Heart left ventricle (tissue), 16 donors: ENCODE measurements at regions not wholly inside any gene's neighbourhood (a gene's known extent, or its start where the extent isn't known, plus 50 kb on each side); places are given as distances from the start of the nearest gene placed in this dataset.

Experiments
- ATAC-seq, 4 donors: fragments of 200-7000 bp; cut with Tn5 transposase; one replicate each; pipeline ENCODE4 v1.9.1; 2020 to 2022; ENCODE audit warnings: moderate library complexity in 4 of 4, mild to moderate bottlenecking in 3 of 4, moderate number of reproducible peaks in 1 of 4
- DNase-seq, 5 donors: peaks; one replicate each; pipeline ENCODE4 v3.0.0-alpha.2; 2020
- H3K27ac ChIP-seq, 12 donors: fragments of 200-600 bp; sonication (generic) in 4 of 12; one replicate each; pipeline versions ENCODE4 v1.5.0 to v1.8.0; 2016 to 2022; ENCODE audit warnings: mild to moderate bottlenecking in 2 of 12
- H3K27me3 ChIP-seq, 9 donors: fragments of 200-600 bp; sonication (generic) in 2 of 9; one replicate each; pipeline versions ENCODE4 v1.5.1 to v1.8.0; 2016 to 2022; ENCODE audit warnings: mild to moderate bottlenecking in 3 of 9
- H3K36me3 ChIP-seq, 9 donors: fragments of 200-600 bp; sonication (generic) in 2 of 9; one replicate each; pipeline versions ENCODE4 v1.5.0 to v1.8.0; 2018 to 2022; ENCODE audit warnings: mild to moderate bottlenecking in 2 of 9
- H3K4me1 ChIP-seq, 12 donors: fragments of 200-600 bp; sonication (generic) in 4 of 12; one replicate each; pipeline versions ENCODE4 v1.5.0 to v1.8.0; 2016 to 2022; ENCODE audit warnings: mild to moderate bottlenecking in 3 of 12
- H3K4me3 ChIP-seq, 12 donors: fragments of 200-600 bp; sonication (generic) in 4 of 12; one replicate each; pipeline versions ENCODE4 v1.5.0 to v1.8.0; 2017 to 2022; ENCODE audit warnings: mild to moderate bottlenecking in 9 of 12, moderate library complexity in 4 of 12
- H3K9me3 ChIP-seq, 12 donors: fragments of 200-600 bp; sonication (generic) in 4 of 12; one replicate each; pipeline versions ENCODE4 v1.5.0 to v1.8.0; 2016 to 2022; ENCODE audit warnings: mild to moderate bottlenecking in 1 of 12
- POLR2A ChIP-seq, 2 donors: fragments of 450-650 bp; IDR thresholded peaks; one replicate each; pipeline ENCODE4 v1.6.1; 2017; ENCODE audit warnings: antibody characterized with exemption in 2 of 2, mild to moderate bottlenecking in 2 of 2, moderate library complexity in 2 of 2
- WGBS, 4 donors: extraction: QIAGEN DNeasy Blood & Tissue Kit in 2 of 4; methylation state at CpG; one replicate each; pipeline versions ENCODE4 v1.1.5 to v1.1.7; 2013 to 2018; 5-methylcytosine and 5-hydroxymethylcytosine counted together
- intact Hi-C, 10 donors: fragments of 100-400 bp; cut with DNase I; formaldehyde crosslinking; loops; one replicate each; pipeline versions ENCODE4 v1.11.1 to v1.14.2; 2022
- TF ChIP-seq, protein P1 (sequence below), 12 donors: fragments of 200-600 bp; sonication (generic) in 4 of 12; IDR thresholded peaks; one replicate each; pipeline versions ENCODE4 v1.5.0 to v1.8.0; 2018 to 2022; ENCODE audit warnings: antibody characterized with exemption in 12 of 12, mild to moderate bottlenecking in 5 of 12
- donor health status: ischemic (EF 13 %, LVEDD 7.1; RV severe dilation, severe dysfunction).
- donor health status: healthy with polysubstance abuse.
- donor health status: DM: no; HTN: yes; CAD: no.
- donor health status: DM: no; HTN: no; CAD: no.
- donor health status: ischemic (EF 25% LVEDD 6.9; RV normal size, moderate dysfunction).
- donor health status: ischemic (EF 25% LVEDD 5.7; RV mildly dilated, moderate dysfunction).
- donor health status: healthy.
- donor health status: DM: yes; HTN: yes; CAD: no.
- donor health status: ischemic (EF 35%, LVEDD 5.7; RV mildly dilated, moderate dysfunction).
- donor health status: nonischemic (EF 11% LVEDD 7.7; RV severe dilation, severe dysfunction).
- donor health status: DM: yes; HTN: yes; CAD: no.
- donor health status: PGD.
- donor health status: ischemic (EF 29% LVEDD 5.4; RV normal size, mild dysfunction).
- donor health status: nonischemic (EF 23%, LVEDD 6.1; RV moderate dilation, normal function).

- intact Hi-C loops: no loop called here
- H3K4me3 ChIP-seq: no peak overlapping the region
- H3K27me3 ChIP-seq: no peaks in the 10 kb centered on the region
- TF ChIP-seq, protein P1, sequence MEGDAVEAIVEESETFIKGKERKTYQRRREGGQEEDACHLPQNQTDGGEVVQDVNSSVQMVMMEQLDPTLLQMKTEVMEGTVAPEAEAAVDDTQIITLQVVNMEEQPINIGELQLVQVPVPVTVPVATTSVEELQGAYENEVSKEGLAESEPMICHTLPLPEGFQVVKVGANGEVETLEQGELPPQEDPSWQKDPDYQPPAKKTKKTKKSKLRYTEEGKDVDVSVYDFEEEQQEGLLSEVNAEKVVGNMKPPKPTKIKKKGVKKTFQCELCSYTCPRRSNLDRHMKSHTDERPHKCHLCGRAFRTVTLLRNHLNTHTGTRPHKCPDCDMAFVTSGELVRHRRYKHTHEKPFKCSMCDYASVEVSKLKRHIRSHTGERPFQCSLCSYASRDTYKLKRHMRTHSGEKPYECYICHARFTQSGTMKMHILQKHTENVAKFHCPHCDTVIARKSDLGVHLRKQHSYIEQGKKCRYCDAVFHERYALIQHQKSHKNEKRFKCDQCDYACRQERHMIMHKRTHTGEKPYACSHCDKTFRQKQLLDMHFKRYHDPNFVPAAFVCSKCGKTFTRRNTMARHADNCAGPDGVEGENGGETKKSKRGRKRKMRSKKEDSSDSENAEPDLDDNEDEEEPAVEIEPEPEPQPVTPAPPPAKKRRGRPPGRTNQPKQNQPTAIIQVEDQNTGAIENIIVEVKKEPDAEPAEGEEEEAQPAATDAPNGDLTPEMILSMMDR (IDR thresholded peaks at IDR 0.05): no peak
- TF ChIP-seq POLR2A (IDR thresholded peaks at IDR 0.05): no peak
- no peaks in the 10 kb centered on the region for H3K9me3 ChIP-seq
- no peaks in the 10 kb centered on the region for H3K4me1 ChIP-seq
- H3K27ac ChIP-seq: no peak overlapping the region
- DNase-seq (no peak), ATAC-seq (no peak)
- no peaks in the 10 kb centered on the region for H3K36me3 ChIP-seq
Measured at GRCh38 chr4:111510535-111510934, 634.7 kb upstream of the FAM241A start.

- no peak for ATAC-seq
- TF ChIP-seq POLR2A (IDR thresholded peaks at IDR 0.05): no peak
- TF ChIP-seq, protein P1 (IDR thresholded peaks at IDR 0.05): no peak
- DNase-seq: no peak
- 74 to 80% (median 76%) methylated on average over 5 of the region's 5 CpGs for WGBS, 4 donors
- H3K9me3 ChIP-seq: no peaks in the 10 kb centered on the region
- H3K4me1 ChIP-seq: no peaks in the 10 kb centered on the region
- no peaks in the 10 kb centered on the region for H3K27me3 ChIP-seq
- H3K4me3 ChIP-seq: no peak overlapping the region
- intact Hi-C loops: no loop called here
- H3K27ac ChIP-seq: no peak overlapping the region
- no peaks in the 10 kb centered on the region for H3K36me3 ChIP-seq
Measured at GRCh38 chr4:111512081-111512783, 633.0 kb upstream of the FAM241A start.

DNA sequence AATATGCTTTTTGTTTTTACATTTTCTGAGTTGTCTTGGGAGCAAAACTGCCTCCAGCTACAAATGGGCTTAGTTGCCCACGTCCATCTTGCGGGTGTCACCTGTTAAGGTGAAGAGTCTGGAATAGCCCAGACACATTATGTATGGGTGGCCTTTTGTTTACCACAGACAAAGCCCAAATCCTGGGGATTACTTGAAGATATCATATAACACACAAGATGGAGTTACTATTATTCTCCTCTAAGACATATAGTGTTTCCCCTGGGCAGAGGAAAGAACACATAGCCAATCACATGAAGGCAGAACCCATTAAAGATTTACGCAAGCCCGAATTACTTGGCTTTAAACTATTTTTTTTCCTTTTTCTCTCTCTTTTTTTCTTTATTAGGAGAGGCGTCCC is 625.6 kb upstream of the FAM241A start:
- ATAC-seq (no peak), DNase-seq (no peak)
- Histone ChIP-seq H3K27ac (no peak overlapping the region), H3K4me3 (no peak overlapping the region), H3K27me3 (no peaks in the 10 kb centered on the region), H3K4me1 (no peaks in the 10 kb centered on the region), H3K36me3 (no peaks in the 10 kb centered on the region), H3K9me3 (peaks cover 0 to 11% (median 2%) of the 10 kb centered on the region in 12 donors)
- intact Hi-C loops: no loop called here
- 80 to 86% (median 83%) methylated on average over 5 of the region's 5 CpGs for WGBS, 4 donors
- TF ChIP-seq, protein P1 (IDR thresholded peaks at IDR 0.05): no peak
- no peak for TF ChIP-seq POLR2A (IDR thresholded peaks at IDR 0.05)

DNA sequence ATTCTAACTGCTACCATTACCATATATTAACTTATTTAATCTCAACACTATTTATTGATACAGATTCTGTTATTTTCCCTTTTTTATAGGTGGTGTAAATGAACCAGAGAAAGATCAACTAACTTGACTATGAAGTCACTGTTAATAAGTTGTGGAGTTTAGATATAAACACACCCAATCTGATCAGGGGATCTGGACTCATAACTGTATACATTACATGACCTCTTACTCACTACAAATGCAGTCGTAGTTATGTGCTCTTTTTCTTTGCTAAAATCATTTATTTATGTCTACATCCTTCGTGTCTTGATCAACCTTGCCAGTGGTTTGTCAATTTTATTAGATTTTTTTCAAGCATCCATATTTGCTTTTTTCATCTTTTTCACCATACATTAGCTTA is 614.8 kb upstream of the FAM241A start:
- no peak overlapping the region for H3K27ac ChIP-seq

More for the DNA sequence above, 614.8 kb upstream of the FAM241A start:
- no peak for DNase-seq
- ATAC-seq: no peak
- intact Hi-C loops: no loop called here
- peaks cover 0 to 18% (median 3%) of the 10 kb centered on the region in 12 donors for H3K9me3 ChIP-seq
- no peaks in the 10 kb centered on the region for H3K36me3 ChIP-seq
- 56 to 69% (median 62%) methylated on average over 2 of the region's 2 CpGs for WGBS, 4 donors
- H3K4me3 ChIP-seq: no peak overlapping the region
- no peaks in the 10 kb centered on the region for H3K27me3 ChIP-seq
- TF ChIP-seq, protein P1 (IDR thresholded peaks at IDR 0.05): no peak
- no peak for TF ChIP-seq POLR2A (IDR thresholded peaks at IDR 0.05)
- H3K4me1 ChIP-seq: no peaks in the 10 kb centered on the region
